CD8-positive, alpha-beta memory T cell (primary cell): ENCODE measurements at regions not wholly inside any gene's neighbourhood (a gene's known extent, or its start where the extent isn't known, plus 50 kb on each side); places are given as distances from the start of the nearest gene placed in this dataset.

Experiments
- CTCF ChIA-PET: fragments of 350-600 bp; sonication (Branson Sonifier 250); formaldehyde crosslinking; loops from one replicate; lab custom pipeline; 2021; ENCODE audit warnings: antibody characterized with exemption; lab: Charles Lee
- POLR2A ChIA-PET: fragments of 350-600 bp; sonication (Branson Sonifier 250); formaldehyde crosslinking; loops from one replicate; lab custom pipeline; 2021; ENCODE audit warnings: antibody characterized with exemption; lab: Charles Lee
- DNase-seq, 5 donors: peaks; one replicate each; pipeline versions ENCODE4 v3.0.0 to v3.0.0-alpha.2; 2020 to 2022; ENCODE audit warnings: mixed read lengths in 1 of 5
- H3K27ac ChIP-seq: one replicate; pipeline ENCODE4 v1.7.0; 2013; ENCODE audit warnings: low read depth, mild to moderate bottlenecking, low read length, moderate library complexity
- H3K27me3 ChIP-seq: 2 replicates; pipeline ENCODE4 v1.7.0; 2013; ENCODE audit warnings: low read length, mild to moderate bottlenecking; ENCODE audit not compliant: insufficient read depth, poor library complexity, severe bottlenecking
- H3K36me3 ChIP-seq: 2 replicates; pipeline ENCODE4 v1.7.0; 2013; ENCODE audit warnings: mild to moderate bottlenecking, low read length, moderate library complexity; ENCODE audit not compliant: insufficient read depth
- H3K4me1 ChIP-seq: 2 replicates; pipeline ENCODE4 v1.7.0; 2013; ENCODE audit warnings: mild to moderate bottlenecking, low read length, moderate library complexity; ENCODE audit not compliant: insufficient read depth
- H3K4me3 ChIP-seq: 2 replicates; pipeline ENCODE4 v1.7.0; 2013; ENCODE audit warnings: mild to moderate bottlenecking, low read length
- H3K9me3 ChIP-seq: 2 replicates; pipeline ENCODE4 v1.7.0; 2013; ENCODE audit warnings: mild to moderate bottlenecking, low read length
- H3K27ac Mint-ChIP-seq, 8 donors: one replicate each; pipeline ENCODE4 v1.8.0; 2020 to 2021; ENCODE audit warnings: mixed read lengths in 8 of 8, mild to moderate bottlenecking in 6 of 8, inconsistent platforms in 3 of 8, moderate library complexity in 3 of 8
- H3K27me3 Mint-ChIP-seq, 2 donors: one replicate each; pipeline ENCODE4 v1.8.0; 2020 to 2021; ENCODE audit warnings: mixed read lengths in 2 of 2, mild to moderate bottlenecking in 1 of 2, moderate library complexity in 1 of 2
- H3K36me3 Mint-ChIP-seq, 3 donors: one replicate each; pipeline ENCODE4 v1.8.0; 2020 to 2021; ENCODE audit warnings: mixed read lengths in 3 of 3, inconsistent platforms in 1 of 3, mild to moderate bottlenecking in 1 of 3
- H3K4me1 Mint-ChIP-seq, 3 donors: one replicate each; pipeline ENCODE4 v1.8.0; 2020 to 2021; ENCODE audit warnings: mixed read lengths in 3 of 3, inconsistent platforms in 1 of 3, mild to moderate bottlenecking in 1 of 3
- H3K4me3 Mint-ChIP-seq, 7 donors: one replicate each; pipeline ENCODE4 v1.8.0; 2020 to 2021; ENCODE audit warnings: mixed read lengths in 7 of 7, mild to moderate bottlenecking in 6 of 7, moderate library complexity in 4 of 7, inconsistent platforms in 2 of 7
- H3K9me3 Mint-ChIP-seq, 5 donors: one replicate each; pipeline ENCODE4 v1.8.0; 2020 to 2022; ENCODE audit warnings: mixed read lengths in 5 of 5, mild to moderate bottlenecking in 3 of 5, moderate library complexity in 2 of 5, inconsistent platforms in 1 of 5

DNA sequence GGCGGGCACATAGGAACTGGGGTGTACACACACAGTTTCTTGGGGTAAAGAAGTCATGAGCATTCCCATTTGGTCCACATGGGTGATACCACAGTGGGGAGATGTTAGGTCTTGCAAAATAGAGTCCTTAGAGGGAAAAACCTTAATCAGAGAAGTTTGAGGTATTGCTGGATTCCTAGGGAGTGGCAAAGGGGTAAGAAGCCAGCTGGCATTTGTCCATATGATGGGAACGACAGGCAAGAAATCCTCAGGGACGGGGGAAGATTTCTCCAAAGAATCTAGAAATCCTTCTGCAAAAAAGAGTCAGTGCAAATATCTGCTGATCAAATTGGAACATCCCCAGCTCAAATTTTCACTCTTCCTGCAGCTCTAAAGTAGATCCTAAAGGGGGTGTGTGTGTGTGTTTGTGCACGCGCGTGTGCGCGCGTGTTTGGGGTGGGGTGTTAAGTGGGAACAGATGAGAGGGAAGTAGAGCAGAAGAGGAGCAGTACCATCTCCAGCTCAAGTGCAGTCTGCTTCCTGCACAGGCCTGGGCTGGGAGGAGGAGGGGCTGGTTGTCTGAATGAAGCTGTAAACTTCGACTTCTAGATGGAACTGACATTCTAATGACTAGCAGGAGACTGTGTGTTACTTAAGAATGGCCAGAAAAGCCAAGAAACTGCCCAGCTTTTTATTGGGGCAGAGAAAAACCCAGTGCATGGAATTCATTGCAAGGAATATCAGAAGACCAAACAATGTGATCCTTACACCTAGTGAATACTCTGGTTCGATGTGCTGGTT, 168.0 kb downstream of the SPP2 start:
- Histone ChIP-seq H3K9me3 (no peaks in the 10 kb centered on the region), H3K27ac (no peak overlapping the region), H3K36me3 (no peaks in the 10 kb centered on the region), H3K4me1 (peaks cover 32% of the 10 kb centered on the region), H3K27me3 (no peaks in the 10 kb centered on the region), H3K4me3 (no peak overlapping the region)
- ChIA-PET CTCF (interaction anchor here (1.5 kb wide), 2 partner anchors 10 to 83 kb away, joined by 3 to 4 read pairs; no protein-coding TSS in a partner anchor), POLR2A (no interaction called here)
- H3K36me3 Mint-ChIP-seq, result peaks cover 0 to 6% (median 0%) of the 10 kb centered on the region in 3 donors
- no peaks in the 10 kb centered on the region for H3K9me3 Mint-ChIP-seq
- peak overlapping the region in 1 of 7 donors; percentile 29 for H3K4me3 Mint-ChIP-seq
- peak in 1 of 5 donors; percentile 10 for DNase-seq
- peak overlapping the region in 4 of 8 donors; percentile 42 to 80 (median 50) for H3K27ac Mint-ChIP-seq
- H3K4me1 Mint-ChIP-seq, result peaks cover 29 to 54% (median 54%) of the 10 kb centered on the region in 3 donors
- no peaks in the 10 kb centered on the region for H3K27me3 Mint-ChIP-seq

DNA sequence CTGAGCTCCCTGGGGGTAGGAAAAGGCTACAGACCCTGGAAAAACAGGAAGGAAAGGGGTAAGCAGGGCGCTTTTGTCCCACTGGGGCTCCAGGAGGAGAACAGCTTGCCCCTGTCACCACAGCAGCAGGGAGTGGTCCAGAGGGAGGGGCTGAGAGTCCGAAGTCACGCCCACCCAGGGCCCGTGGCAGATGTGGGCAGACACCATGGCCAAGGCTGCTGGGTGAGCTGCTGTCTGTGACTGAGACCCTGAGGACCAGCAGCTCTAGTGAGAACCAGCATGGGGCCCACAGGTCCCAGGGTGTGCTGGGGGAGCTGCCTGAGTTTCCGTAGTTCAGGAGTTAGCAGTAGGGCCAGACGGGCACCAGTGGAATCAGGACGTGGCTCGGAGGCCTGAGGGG, 162.0 kb downstream of the SPP2 start:
- CTCF ChIA-PET, result interaction anchor here (0.7 to 1.2 kb wide), 3 partner anchors 9 to 22 kb away, joined by 3 to 4 read pairs (median 3); no protein-coding TSS in a partner anchor
- Mint-ChIP-seq H3K36me3 (no peaks in the 10 kb centered on the region), H3K4me3 (no peak overlapping the region), H3K9me3 (peaks cover 0 to under 1% (median 0%) of the 10 kb centered on the region in 5 donors), H3K27me3 (no peaks in the 10 kb centered on the region), H3K4me1 (peaks cover 17 to 34% (median 33%) of the 10 kb centered on the region in 3 donors), H3K27ac (peak overlapping the region in 2 of 8 donors; percentile 63 to 83)
- H3K27ac ChIP-seq, result no peak overlapping the region
- no peaks in the 10 kb centered on the region for H3K27me3 ChIP-seq
- H3K4me3 ChIP-seq, result no peak overlapping the region
- H3K4me1 ChIP-seq, result peaks cover 15% of the 10 kb centered on the region
- no peaks in the 10 kb centered on the region for H3K36me3 ChIP-seq
- POLR2A ChIA-PET, result no interaction called here
- no peaks in the 10 kb centered on the region for H3K9me3 ChIP-seq
- DNase-seq, result no peak

DNA sequence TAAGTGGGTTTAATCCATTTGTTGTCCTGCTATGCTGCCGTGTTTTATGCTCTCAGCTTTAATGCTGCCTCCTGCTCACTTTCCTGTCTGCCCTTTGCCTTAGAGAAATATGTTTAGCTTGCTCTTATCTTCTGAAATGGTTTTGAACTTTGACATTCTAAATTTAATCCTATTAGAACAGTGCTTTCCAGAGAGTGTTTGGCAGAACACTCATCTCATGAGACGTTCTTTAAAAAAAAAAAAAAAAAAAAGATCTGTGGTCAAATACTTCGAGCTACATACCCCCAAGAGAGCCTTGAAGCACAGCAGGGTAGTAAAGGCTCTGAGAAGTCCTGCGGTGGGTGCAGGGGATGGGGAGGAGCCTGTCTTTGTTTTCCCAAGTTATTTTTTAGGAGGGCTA, 161.3 kb downstream of the SPP2 start:
- Histone ChIP-seq H3K27ac (no peak overlapping the region), H3K9me3 (no peaks in the 10 kb centered on the region), H3K36me3 (no peaks in the 10 kb centered on the region), H3K4me3 (no peak overlapping the region), H3K27me3 (no peaks in the 10 kb centered on the region), H3K4me1 (peaks cover 8% of the 10 kb centered on the region)
- H3K27me3 Mint-ChIP-seq, result no peaks in the 10 kb centered on the region
- DNase-seq, result no peak
- H3K9me3 Mint-ChIP-seq, result peaks cover under 1 to 7% (median 4%) of the 10 kb centered on the region in 5 donors
- no peaks in the 10 kb centered on the region for H3K36me3 Mint-ChIP-seq
- H3K27ac Mint-ChIP-seq, result no peak overlapping the region
- POLR2A ChIA-PET, result no interaction called here
- H3K4me3 Mint-ChIP-seq, result no peak overlapping the region
- H3K4me1 Mint-ChIP-seq, result peaks cover 10 to 26% (median 26%) of the 10 kb centered on the region in 3 donors
- CTCF ChIA-PET, result no interaction called here

DNA sequence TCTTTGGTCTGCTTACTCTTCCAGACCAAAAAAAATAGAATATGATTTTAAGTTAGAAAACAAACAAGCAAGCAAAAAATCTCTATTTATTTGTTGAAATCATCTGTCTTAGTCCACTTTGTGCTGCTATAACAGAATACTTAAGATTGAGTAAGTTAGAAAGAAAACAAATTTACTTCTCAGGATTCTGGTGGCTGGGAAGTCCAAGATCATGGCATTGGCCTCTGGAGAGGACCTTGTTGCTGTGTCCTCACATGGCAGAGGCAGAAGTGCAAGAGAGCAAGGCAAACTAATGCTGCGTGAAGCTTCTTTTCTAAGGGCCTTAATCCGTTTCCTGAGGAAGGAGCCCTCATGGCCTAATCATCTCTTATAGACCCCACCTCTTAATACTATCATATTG, 156.2 kb downstream of the SPP2 start:
- H3K4me1 ChIP-seq, result no peaks in the 10 kb centered on the region
- Mint-ChIP-seq H3K4me3 (no peak overlapping the region), H3K9me3 (peaks cover 4 to 16% (median 10%) of the 10 kb centered on the region in 5 donors), H3K36me3 (peaks cover 0 to 7% (median 0%) of the 10 kb centered on the region in 3 donors), H3K27ac (no peak overlapping the region), H3K4me1 (peaks cover 0 to 6% (median 0%) of the 10 kb centered on the region in 3 donors), H3K27me3 (no peaks in the 10 kb centered on the region)
- CTCF ChIA-PET, result no interaction called here
- H3K27ac ChIP-seq, result no peak overlapping the region
- H3K9me3 ChIP-seq, result peaks cover 3% of the 10 kb centered on the region
- H3K36me3 ChIP-seq, result no peaks in the 10 kb centered on the region
- POLR2A ChIA-PET, result no interaction called here
- no peak for DNase-seq
- H3K4me3 ChIP-seq, result no peak overlapping the region
- H3K27me3 ChIP-seq, result no peaks in the 10 kb centered on the region

DNA sequence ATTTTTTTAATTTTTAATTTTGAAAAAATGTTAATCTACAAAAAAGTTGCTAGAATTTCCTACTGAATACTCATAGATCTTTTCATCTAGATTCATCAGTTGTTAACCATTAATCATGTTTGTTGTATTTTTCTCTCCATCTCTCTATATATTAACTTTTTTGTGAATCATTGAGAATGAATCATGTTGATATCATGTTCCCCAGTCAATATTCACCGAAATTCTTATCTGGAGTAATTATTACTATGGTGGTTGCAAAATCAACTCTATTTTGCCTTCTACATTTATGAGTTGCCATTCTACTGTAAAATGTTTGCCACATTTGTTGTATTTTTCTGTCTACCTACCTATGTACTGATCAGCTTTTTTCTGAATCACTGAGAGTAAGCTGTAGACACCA, 154.0 kb downstream of the SPP2 start:
- no peaks in the 10 kb centered on the region for H3K4me1 ChIP-seq
- H3K27me3 ChIP-seq, result no peaks in the 10 kb centered on the region
- no peak for DNase-seq
- H3K4me3 Mint-ChIP-seq, result no peak overlapping the region
- H3K4me1 Mint-ChIP-seq, result peaks cover 0 to 3% (median 0%) of the 10 kb centered on the region in 3 donors
- H3K27ac ChIP-seq, result no peak overlapping the region
- CTCF ChIA-PET, result interaction anchor here (0.6 kb wide), 1 partner anchor 34 kb away, joined by 3 read pairs; no protein-coding TSS in a partner anchor
- peaks cover 0 to 7% (median 0%) of the 10 kb centered on the region in 3 donors for H3K36me3 Mint-ChIP-seq
- no peaks in the 10 kb centered on the region for H3K27me3 Mint-ChIP-seq
- H3K9me3 ChIP-seq, result peaks cover 3% of the 10 kb centered on the region
- no peaks in the 10 kb centered on the region for H3K36me3 ChIP-seq
- H3K9me3 Mint-ChIP-seq, result peaks cover 4 to 16% (median 10%) of the 10 kb centered on the region in 5 donors
- no peak overlapping the region for H3K4me3 ChIP-seq
- H3K27ac Mint-ChIP-seq, result no peak overlapping the region
- POLR2A ChIA-PET, result no interaction called here

DNA sequence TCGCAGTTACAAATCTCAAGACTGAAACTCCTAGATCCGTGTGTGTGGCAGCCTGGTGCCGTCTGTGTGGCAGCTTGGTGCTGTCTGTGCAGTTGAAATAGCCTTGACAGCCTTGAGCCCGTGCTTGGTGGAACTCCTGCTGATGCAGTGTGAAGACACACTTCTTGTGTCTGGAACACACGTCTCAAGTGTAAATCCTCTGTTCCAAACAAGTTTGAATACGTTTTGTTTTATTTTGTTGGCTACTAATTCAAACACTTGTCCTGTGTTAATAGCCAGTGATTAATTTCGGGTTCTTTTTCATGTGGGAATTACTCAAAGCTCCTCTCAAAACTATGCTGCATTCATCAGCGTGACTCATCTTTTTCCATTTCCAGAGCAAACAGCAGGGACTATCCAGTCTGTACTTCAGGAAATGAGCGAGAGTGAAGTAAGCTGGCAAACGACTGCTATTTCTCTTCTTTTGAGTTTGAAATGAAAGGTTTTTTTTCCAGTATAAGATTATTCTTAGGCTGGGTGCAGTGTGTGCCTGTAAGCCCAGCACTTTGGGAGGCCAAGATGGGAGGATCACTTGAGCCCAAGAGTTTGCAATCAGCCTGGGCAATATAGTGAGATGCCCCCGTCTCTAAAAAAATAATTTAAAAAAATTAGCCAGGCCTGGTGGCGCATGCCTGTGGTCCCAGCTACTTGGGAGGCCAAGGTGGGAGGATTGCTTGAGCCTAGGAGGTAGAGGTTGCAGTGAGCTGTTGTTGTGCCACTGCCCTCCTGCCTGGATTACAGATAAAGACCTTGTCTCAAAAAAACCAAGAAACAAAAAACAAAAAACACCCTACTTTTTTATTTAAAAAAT, 152.9 kb downstream of the SPP2 start:
- no peak for DNase-seq
- Histone ChIP-seq H3K27me3 (no peaks in the 10 kb centered on the region), H3K36me3 (no peaks in the 10 kb centered on the region), H3K9me3 (peaks cover 3% of the 10 kb centered on the region), H3K4me1 (no peaks in the 10 kb centered on the region), H3K27ac (no peak overlapping the region), H3K4me3 (no peak overlapping the region)
- ChIA-PET CTCF (no interaction called here), POLR2A (no interaction called here)
- Mint-ChIP-seq H3K9me3 (peaks cover 4 to 16% (median 10%) of the 10 kb centered on the region in 5 donors), H3K27me3 (no peaks in the 10 kb centered on the region), H3K4me1 (peaks cover 0 to 5% (median 1%) of the 10 kb centered on the region in 3 donors), H3K27ac (no peak overlapping the region), H3K36me3 (peaks cover 0 to 7% (median 0%) of the 10 kb centered on the region in 3 donors), H3K4me3 (no peak overlapping the region)

DNA sequence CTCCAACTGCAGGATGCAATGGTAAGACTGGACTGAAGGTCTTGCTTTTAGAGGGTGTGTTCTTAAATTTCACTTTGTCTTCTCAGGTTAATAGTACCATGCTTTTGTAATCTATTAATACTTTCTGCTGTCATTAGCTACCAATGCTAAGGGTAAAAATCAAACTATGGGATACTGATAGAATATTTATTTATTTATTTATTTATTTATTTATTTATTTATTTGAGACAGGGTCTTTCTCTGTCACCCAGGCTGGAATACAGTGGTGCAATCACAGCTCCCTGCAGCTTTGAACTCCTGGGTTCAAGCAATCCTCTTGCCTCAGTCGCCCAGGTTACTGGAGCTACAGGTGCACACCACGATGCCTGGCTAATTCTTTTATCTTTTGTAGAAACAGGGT, 152.1 kb downstream of the SPP2 start:
- Histone ChIP-seq H3K4me1 (no peaks in the 10 kb centered on the region), H3K36me3 (no peaks in the 10 kb centered on the region), H3K27me3 (no peaks in the 10 kb centered on the region), H3K4me3 (no peak overlapping the region), H3K27ac (no peak overlapping the region), H3K9me3 (peaks cover 3% of the 10 kb centered on the region)
- H3K27me3 Mint-ChIP-seq, result no peaks in the 10 kb centered on the region
- peaks cover 0 to 9% (median 2%) of the 10 kb centered on the region in 3 donors for H3K4me1 Mint-ChIP-seq
- H3K9me3 Mint-ChIP-seq, result peaks cover 4 to 16% (median 10%) of the 10 kb centered on the region in 5 donors
- no peak overlapping the region for H3K4me3 Mint-ChIP-seq
- ChIA-PET CTCF (no interaction called here), POLR2A (no interaction called here)
- no peak for DNase-seq
- H3K36me3 Mint-ChIP-seq, result peaks cover 0 to 7% (median 0%) of the 10 kb centered on the region in 3 donors
- no peak overlapping the region for H3K27ac Mint-ChIP-seq
